GM19239 (cell line): ENCODE measurements at regions not wholly inside any gene's neighbourhood (a gene's known extent, or its start where the extent isn't known, plus 50 kb on each side); places are given as distances from the start of the nearest gene placed in this dataset.

Experiments
- DNase-seq: peaks from one replicate; pipeline ENCODE4 v3.0.0; 2011; ENCODE audit warnings: low spot score; ENCODE audit not compliant: insufficient read length
- FAIRE-seq: peaks from 2 replicates; lab custom pipeline; 2011; peaks lifted over from hg19 to GRCh38; lab: Jason Lieb, UNC

DNA sequence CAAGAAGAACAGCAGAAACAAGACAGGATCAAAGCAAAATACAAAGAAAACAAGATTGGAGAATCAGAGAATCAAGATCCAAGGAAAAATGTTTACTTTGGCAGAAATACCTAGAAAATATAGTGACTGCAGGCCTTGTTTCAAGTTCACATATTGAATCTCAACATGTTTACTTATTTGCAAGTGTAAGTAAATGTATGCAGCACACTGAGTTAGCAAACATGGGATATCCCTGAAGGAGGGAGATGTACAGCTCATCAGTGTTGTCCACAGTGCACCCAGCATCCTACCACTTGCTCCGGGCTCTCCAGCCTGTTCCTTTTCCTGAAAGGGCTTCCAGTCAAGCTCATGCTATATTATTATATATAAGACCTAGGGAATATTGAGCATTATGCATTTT is 319.5 kb downstream of the PRL start:
- no peak for FAIRE-seq
- no peak for DNase-seq

- DNase-seq (no peak), FAIRE-seq (no peak)
These were observed 315.5 kb downstream of the PRL start for GRCh38 chr6:21981235-21981833.

DNA sequence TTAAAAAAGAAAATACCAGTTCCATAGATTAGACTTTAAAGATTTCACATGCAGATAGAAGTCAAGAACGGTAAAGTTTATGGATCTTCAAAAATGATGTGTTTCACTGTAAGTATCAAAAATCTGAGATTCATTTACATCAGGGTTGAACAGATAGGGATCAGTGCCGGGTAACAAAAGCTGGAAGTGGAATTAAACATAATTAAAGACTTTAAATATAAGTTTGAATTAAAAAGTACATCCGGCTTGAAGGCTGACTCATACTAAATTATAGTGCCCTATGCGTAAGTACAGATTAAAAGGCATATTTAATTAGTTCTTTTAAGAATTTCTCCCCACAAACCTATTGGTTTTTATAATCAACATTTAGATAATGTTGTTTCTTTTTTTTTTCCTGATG is 312.7 kb downstream of the PRL start:
- no peak for FAIRE-seq
- DNase-seq, result no peak

- FAIRE-seq (no peak), DNase-seq (no peak)
These were observed 312.3 kb downstream of the PRL start for GRCh38 chr6:21984561-21984960.

DNA sequence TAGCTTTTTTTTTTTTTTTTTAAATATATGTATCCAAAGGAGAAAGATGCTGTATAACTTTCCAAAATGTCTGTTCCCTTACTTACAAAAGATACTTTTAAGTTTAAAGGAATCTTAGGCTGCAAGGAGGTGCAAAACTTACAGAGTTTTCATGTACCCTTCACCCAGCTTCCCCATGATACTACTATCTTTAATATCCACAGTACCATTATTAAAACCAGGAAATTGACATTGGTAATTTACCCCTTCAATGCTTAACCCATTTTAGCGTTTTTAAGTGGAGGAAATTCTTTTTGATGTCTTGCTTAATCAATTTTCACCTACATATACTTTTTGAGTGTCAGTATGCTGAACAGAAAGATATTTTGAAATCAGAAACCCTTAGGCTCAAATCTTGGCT is 310.9 kb downstream of the PRL start:
- DNase-seq (no peak), FAIRE-seq (no peak)

DNA sequence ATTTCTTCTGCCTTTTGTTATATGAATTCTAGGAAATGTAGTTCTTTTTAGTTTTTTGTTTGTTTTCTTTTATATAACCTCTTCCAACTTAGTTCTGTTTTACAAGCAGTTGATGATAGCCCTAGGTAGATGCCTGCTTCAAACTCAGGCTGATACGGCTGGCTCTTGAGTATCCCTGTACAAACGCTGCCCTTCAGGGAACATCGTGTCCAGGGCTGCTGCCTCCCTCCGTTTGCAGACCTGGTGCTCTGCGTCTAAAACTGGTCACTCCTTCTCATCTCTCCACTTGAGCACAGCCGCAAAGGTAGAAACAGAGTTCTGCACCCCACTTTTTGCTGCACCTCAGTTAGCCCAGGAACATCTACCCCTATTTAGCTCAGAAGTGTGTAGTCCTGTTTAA is 310.1 kb downstream of the PRL start:
- DNase-seq (no peak), FAIRE-seq (no peak)

DNA sequence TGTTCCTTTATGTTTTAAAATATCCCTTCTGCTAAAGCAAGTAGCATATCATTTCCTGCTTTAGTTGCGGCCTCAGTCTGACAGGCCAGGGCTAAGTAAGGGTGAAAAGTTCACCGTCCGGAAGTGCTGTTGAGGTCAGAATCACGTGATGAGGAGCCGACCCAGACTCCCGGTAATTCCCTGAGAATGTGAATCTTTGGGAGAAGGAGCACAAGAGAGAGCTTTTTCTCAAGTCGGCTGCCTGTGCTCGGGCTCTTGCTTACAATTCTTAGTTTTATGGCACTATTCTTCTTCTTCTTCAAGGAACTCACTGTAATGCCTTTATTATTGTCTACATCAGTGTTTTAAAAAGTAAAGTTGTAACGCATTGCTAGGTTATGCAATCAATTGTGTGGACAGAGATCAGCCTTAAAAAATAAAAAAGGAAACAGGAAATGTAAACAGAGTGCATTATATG is 309.3 kb downstream of the PRL start:
- peak; percentile 21 for DNase-seq
- FAIRE-seq, result peak; percentile 81

DNA sequence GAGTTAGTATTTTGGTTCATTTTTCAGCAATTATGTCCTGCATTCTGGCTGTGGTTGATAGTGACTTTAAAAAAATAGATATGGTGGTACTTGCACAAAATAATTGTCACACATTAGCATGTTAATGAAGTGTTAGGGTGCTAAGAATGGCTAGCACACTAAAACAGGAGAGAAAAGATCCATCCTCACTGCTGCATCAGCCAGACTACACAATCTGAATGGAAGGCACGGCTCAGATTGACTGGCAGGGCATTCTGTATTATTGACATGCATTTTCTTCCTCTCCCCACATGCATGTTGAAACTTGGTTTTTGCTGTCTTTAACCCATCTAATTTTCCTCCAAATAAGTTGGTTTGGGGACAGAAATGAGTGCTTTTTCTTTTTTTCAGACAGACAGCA is 306.3 kb downstream of the PRL start:
- no peak for DNase-seq
- no peak for FAIRE-seq

DNA sequence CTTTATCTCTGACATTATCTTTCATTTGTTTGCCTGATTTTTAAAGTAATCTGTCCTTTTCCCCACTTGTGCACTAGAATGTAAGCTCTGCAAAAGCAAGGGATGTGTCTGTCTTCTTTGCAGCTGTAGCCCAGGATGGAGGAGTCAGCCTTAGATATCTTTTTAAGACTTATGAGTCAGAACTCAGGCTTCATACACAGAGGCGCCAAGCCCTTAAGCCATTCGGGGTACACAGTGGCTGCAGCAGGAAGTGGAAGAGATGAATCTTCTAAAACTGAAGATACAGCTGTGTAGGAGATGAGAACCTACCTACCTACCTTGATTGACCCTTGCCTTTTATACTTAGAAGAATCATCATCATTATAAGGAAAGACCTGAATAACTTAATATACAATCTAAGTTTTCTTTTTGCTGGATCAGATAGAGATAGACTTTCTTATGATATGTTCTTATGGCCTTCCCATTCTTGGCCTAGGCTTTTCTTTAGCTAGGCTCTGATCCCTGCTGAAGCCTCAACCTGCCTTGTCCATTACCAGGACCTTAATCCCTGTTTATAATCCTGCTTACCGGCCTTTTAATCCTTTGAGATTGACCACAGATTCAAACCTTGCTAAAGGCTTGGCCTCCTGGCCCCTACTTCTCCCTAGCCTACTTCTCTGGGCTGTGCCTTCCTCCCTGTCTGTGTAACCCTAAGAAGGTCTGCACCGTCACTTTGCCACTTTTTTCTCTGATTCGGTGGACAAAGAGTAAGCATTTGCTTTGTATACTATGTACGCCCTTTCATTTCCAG is 304.5 kb downstream of the PRL start:
- DNase-seq (no peak), FAIRE-seq (no peak)

DNA sequence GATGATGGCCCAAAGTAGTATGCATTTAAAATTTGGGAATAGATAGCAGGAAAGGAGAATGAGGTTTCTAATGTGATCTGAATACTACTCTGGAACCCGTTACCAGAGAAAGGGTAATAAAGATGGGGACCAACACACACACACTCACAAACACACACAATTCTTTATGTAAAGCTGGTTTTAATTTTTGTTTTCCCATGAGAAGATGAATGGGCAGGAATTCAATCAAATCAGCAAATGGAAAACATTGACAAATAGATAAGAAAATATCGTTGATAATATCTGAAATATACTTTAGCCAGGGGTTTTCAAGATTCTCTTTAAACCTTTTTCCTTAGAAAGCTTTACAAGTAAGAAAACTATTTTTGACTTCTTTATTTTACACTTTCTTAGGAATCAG is 303.0 kb downstream of the PRL start:
- DNase-seq (no peak), FAIRE-seq (no peak)

GRCh38 chr6:21994821-21995220 is 302.0 kb downstream of the PRL start:
- no peak for DNase-seq
- FAIRE-seq, result no peak

DNA sequence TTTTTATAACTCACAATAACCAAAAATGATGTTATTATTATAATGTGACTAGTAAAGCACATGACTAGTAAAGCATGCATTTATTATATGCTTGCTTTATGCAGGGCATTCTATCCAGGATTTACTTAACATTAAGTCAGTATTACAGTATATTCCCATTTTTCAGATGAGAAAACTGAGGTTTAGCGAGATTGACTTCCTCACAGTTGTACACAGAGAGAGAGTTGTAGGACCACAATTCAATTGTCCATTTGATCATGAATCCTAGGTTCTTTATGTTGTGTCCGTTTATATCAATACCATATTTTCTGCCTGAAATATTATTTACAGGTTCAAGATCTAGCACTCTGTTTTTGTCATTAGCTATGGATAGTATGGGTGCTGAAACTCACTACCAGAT is 301.5 kb downstream of the PRL start:
- FAIRE-seq (no peak), DNase-seq (no peak)

- FAIRE-seq (no peak), DNase-seq (no peak)
These were observed 300.3 kb downstream of the PRL start for GRCh38 chr6:21996425-21997118.

- no peak for DNase-seq
- no peak for FAIRE-seq
These were observed 299.5 kb downstream of the PRL start for GRCh38 chr6:21997119-21998037.

GRCh38 chr6:21998582-21998981 is 298.3 kb downstream of the PRL start:
- no peak for FAIRE-seq
- no peak for DNase-seq

DNA sequence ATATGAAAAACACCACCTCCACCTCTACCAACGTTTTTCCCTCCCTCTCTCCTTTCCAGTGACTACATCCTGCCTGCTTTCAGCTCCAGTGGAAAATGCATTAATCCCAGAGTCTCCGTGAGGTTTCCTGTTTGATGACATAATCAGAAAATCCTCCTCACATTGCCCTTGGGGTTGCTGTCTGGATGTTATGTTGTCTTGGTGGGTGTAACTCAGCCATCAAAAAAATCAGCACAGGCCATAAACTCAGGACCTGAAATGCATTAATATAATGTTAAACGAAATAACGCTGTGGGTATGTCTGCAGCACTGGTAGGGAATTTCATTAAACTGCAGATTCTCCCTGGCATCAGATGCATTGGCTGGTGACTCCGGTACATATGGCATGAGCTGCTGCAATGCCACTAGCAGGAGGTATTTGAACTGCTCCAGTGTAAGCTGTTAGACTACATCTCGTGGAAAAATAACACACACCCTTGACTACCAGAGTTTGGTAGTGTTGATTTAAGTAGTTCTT is 297.8 kb downstream of the PRL start:
- no peak for FAIRE-seq
- DNase-seq, result no peak

GRCh38 chr6:21999741-22000140 is 297.1 kb downstream of the PRL start:
- no peak for DNase-seq
- no peak for FAIRE-seq

- DNase-seq (no peak), FAIRE-seq (no peak)
These were observed 295.3 kb downstream of the PRL start for GRCh38 chr6:22001396-22002027.

GRCh38 chr6:22003287-22003686 is 293.5 kb downstream of the PRL start:
- FAIRE-seq, result no peak
- no peak for DNase-seq

- no peak for DNase-seq
- FAIRE-seq, result no peak
These were observed 290.0 kb downstream of the PRL start for GRCh38 chr6:22006795-22007194.
